HG02642 (cell line): ENCODE measurements at regions not wholly inside any gene's neighbourhood (a gene's known extent, or its start where the extent isn't known, plus 50 kb on each side); places are given as distances from the start of the nearest gene placed in this dataset.

Experiments used
- ATAC-seq: cut with Tn5 transposase; IDR thresholded peaks from one replicate; pipeline ENCODE4 v1.9.1; 2021; ENCODE audit warnings: mild to moderate bottlenecking; ENCODE audit not compliant: unreplicated experiment, poor library complexity

DNA sequence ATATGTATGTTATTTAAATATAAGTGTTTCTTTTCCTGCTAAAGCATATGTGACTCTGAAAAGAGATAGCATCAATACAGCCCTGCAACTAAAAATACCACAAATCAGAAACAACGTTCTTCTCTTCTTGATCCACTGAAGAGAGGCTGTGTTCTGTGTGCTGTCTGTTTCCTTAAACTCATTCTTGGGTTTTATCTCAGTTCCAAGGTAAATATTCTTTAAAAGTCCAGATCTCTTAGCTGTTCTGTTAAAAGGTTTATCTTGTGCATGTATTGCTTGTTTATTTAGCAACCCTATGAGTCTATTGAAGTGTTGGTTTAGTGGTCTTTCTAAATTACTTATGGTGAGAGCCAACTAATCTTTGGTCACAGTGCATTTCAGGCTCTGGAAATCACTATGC, 173.3 kb upstream of the NT5C1B start:
- ATAC-seq = no peak

GRCh38 chr2:18754286-18754685, 164.9 kb upstream of the NT5C1B start:
- ATAC-seq = no peak

DNA sequence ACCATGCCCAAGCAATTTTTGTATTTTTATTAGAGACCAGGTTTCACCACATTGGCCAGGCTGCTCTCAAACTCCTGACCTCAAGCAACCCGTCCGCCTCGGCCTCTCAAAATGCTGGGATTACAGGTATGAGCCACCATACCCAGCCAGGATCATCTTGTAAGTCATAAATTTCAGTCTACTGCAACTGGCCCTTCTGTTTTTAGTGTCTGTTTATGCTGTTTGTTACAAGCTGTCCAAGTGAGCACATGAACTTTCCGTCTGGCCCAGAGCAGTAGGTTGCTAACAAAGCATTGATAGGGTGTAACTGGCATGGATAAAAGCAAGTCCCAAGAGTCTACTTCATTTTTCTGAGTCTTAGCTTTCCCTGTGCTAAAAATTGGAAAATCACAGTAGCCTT, 164.4 kb upstream of the NT5C1B start:
- no peak for ATAC-seq

GRCh38 chr2:18752667-18753422, 163.5 kb upstream of the NT5C1B start:
- no peak for ATAC-seq

GRCh38 chr2:18752022-18752493, 162.7 kb upstream of the NT5C1B start:
- no peak for ATAC-seq

- no peak for ATAC-seq
Measured at GRCh38 chr2:18750672-18751554, 161.5 kb upstream of the NT5C1B start.

DNA sequence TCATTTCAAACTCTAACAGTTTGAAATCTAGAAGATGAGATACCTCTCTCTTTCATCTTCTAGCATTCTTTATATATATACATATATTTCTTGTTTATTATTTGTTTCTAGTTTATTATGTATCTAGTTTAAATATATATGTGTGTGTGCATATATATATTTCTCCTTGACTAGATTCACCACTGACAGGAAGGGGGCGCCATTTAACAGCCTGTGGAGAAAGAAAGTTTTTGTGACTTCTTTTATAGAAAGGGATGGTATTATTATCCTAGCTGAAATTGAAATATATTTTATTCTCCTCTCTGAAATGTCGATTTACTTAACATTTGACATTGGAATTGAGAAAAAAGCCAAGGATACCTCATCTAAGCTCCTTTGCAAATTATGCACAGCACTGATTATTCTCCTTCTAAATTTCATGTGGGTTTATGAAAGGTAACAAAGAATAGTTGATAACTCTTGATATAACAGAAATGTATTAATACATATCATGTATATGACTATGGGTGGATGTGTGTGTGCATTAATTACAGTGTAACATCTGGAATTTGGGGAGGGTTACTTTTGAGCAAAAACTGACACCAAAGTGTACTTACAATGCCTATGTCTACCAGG, 160.7 kb upstream of the NT5C1B start:
- ATAC-seq = no peak

- ATAC-seq = no peak
Measured at GRCh38 chr2:18745431-18746272, 156.3 kb upstream of the NT5C1B start.

- no peak for ATAC-seq
Measured at GRCh38 chr2:18741895-18742732, 152.7 kb upstream of the NT5C1B start.

- ATAC-seq = no peak
Measured at GRCh38 chr2:18741191-18741590, 151.8 kb upstream of the NT5C1B start.

DNA sequence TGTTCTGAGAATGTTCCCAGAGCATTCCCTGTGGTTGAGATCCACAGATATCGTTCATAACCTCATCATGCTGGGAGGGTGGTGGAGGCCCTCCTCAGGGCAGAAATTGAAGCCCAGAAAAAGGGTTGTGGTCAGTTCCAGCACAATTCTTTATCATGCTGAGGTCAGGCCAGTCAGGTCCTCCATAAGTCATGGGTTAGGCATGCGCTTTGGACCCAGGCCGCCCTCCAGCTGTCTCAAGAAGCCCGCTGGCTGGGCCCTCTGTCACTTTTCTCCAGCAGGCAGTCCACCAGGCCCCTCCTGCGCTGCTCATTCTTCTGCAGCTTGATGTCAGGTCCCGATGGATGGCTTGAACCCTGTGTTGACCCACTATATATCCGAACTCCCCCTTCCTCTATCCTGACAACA, 151.1 kb upstream of the NT5C1B start:
- ATAC-seq = no peak

DNA sequence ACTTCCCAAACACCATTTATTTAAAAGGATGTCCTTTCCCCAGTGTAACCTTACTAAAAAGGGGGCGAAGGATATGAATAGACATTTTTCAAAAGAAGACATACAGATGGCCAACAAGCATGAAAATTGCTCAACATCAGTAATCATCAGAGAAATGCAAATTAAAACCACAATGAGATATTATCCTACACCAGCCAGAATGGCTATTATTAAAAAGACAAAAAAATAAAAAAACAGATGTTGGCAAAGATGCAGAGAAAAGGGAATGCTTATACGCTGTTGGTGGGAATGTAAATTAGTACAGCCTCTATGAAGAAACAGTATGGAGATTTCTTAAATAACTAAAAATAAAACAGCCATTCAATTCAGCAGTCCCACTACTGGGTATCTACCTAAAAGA, 142.3 kb upstream of the NT5C1B start:
- ATAC-seq = no peak

DNA sequence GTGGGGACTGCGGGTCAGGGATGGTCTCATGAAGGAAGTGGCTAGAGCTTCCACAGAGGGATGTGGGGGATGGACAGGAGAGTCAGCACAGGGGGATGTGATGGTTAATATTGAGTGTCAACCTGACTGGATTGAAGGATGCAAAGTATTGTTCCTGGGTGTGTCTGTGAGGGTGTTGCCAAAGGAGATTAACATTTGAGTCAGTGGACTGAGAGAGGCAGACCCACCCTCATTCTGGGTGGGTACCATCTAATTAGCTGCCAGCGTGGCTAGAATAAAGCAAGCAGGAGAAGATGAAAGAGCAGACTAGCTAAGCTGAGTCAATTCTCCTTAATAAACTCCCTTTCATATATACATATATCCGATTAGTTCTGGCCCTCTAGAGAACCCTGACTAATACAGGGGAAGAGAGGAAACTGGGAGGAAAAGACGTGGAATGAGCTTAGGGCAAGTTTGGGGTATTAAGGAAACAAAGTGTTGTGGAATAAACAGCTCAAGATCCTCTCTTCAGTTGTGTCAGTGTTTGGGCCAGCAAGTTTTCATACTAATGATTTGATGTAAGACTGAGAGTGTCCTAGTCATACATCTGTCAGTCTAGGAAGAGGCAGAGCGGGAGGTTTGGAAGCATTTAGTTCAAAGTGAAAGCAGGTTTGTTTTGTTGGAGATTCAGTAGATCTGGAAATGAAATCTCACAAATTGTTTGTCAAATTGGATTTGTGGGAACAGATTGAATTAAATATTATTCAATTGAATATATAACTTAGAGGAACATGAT, 135.2 kb upstream of the NT5C1B start:
- ATAC-seq = no peak

DNA sequence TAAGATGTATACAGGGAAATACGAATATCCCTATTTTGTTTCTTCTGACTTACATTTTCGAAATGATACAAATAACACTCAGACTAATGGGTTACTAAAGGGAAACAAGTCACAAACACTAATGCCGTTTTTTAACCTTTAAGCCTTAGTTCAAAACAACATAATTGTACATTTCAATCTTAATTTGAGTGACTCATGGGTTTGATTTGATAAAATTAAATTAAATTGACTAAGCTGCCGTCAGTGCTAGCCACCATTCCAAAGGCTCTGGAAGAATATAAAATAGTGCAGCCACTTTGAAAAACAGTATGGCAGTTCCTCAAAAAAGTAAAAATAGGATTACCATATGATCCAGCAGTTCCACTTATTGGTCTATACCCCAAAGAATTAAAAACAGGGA, 133.8 kb upstream of the NT5C1B start:
- no peak for ATAC-seq

GRCh38 chr2:18722101-18722500, 132.7 kb upstream of the NT5C1B start:
- no peak for ATAC-seq

DNA sequence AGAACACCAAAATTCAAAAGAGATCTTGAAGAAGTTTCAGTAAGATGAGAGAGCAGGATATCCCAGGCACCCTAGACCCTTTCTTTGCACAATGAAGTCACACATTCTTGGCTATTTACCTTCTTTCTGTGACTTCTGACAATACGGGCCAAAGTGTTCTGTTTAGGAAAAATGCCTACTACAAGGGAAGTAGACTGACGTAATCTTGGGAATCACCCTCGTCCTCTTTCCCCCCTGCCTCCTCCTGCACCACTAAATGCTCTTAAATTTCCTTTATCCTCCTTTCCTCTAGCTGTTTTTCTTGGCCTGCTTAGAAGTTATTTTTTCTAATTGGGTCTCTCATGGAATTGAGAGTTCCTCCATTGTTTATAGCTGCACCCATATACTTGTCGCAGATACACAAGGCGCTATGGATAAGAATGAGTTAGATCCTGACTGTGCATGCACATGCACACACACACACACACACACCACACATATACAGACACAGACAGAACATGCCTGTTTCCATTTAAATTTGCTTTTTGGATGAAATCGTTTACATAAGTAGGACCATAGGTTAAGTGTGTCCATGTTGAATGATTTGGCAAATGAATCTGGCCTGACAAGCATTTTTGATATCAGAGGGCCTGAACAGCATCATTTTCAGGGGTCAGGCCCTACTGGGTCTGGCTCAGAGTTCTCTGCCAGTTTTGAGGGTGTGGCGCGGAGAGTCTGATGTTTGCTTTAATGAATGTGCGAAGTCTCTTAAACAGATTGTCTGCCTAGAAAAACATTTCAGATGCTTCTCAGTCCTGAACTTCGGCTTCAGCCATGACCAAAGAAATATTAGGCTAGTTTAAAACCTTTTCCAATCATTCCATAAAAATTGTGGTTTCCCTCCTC, 131.9 kb upstream of the NT5C1B start:
- ATAC-seq = no peak

- ATAC-seq = no peak
Measured at GRCh38 chr2:18719978-18720775, 130.8 kb upstream of the NT5C1B start.
